Esophagus squamous epithelium (tissue), 5 donors: ENCODE measurements at regions not wholly inside any gene's neighbourhood (a gene's known extent, or its start where the extent isn't known, plus 50 kb on each side); places are given as distances from the start of the nearest gene placed in this dataset.

ENCODE experiments used
- DNase-seq: peaks from one replicate; lab custom pipeline; 2025; lab: John Stamatoyannopoulos, UW
- H3K27ac ChIP-seq, 4 donors: fragments of 200-600 bp; sonication (generic); one replicate each; pipeline ENCODE4 v1.5.1; 2016 to 2019; ENCODE audit warnings: mild to moderate bottlenecking in 1 of 4
- H3K27me3 ChIP-seq, 4 donors: fragments of 200-600 bp; sonication (generic); 1 replicate in 3 of 4; 2 replicates in 1 of 4; pipeline versions ENCODE4 v1.5.1 to v1.6.0; 2017 to 2021; ENCODE audit warnings: antibody characterized with exemption in 1 of 4
- H3K36me3 ChIP-seq, 3 donors: fragments of 200-600 bp; sonication (generic); one replicate each; pipeline ENCODE4 v1.5.1; 2016 to 2019
- H3K4me1 ChIP-seq, 3 donors: fragments of 200-600 bp; sonication (generic); one replicate each; pipeline ENCODE4 v1.5.1; 2017 to 2019
- H3K4me3 ChIP-seq, 4 donors: fragments of 200-600 bp; sonication (generic); 1 replicate in 3 of 4; 2 replicates in 1 of 4; pipeline ENCODE4 v1.5.1; 2016 to 2019; ENCODE audit warnings: mild to moderate bottlenecking in 2 of 4, moderate library complexity in 1 of 4
- H3K9me3 ChIP-seq, 3 donors: fragments of 200-600 bp; sonication (generic); one replicate each; pipeline ENCODE4 v1.5.1; 2016 to 2019
- CTCF ChIP-seq, 6 experiments: fragments of 450-650 bp in 4 of 6; fragments of 200-600 bp in 2 of 6; sonication (generic) in 2 of 6; IDR thresholded peaks; one replicate each; pipeline ENCODE4 v1.5.1; 2016 to 2019; ENCODE audit warnings: antibody characterized with exemption in 6 of 6, mild to moderate bottlenecking in 4 of 6, moderate library complexity in 4 of 6
- POLR2A ChIP-seq, 4 donors: fragments of 450-650 bp; IDR thresholded peaks; one replicate each; pipeline ENCODE4 v1.6.1; 2017; ENCODE audit warnings: antibody characterized with exemption in 4 of 4, mild to moderate bottlenecking in 4 of 4, moderate library complexity in 3 of 4
- WGBS, 2 donors: methylation state at CpG; one replicate each; pipeline ENCODE4 v1.1.5; 2018; 5-methylcytosine and 5-hydroxymethylcytosine counted together
- intact Hi-C: fragments of 100-400 bp; cut with DNase I; formaldehyde crosslinking; loops from one replicate; pipeline ENCODE4 v1.15.0; 2022
- donor health status: DM: yes; HTN: yes; CAD: no.

GRCh38 chr13:44106266-44107152, 226.8 kb downstream of the LACC1 start:
- H3K36me3 ChIP-seq: no peaks in the 10 kb centered on the region
- no peak for DNase-seq
- no peaks in the 10 kb centered on the region for H3K9me3 ChIP-seq
- no peak for TF ChIP-seq CTCF (IDR thresholded peaks at IDR 0.05)
- no peak for TF ChIP-seq POLR2A (IDR thresholded peaks at IDR 0.05)
- intact Hi-C loops: no loop called here
- H3K27me3 ChIP-seq: no peaks in the 10 kb centered on the region
- H3K4me3 ChIP-seq: no peak overlapping the region
- 46 to 61% methylated on average over 5 of the region's 6 CpGs for WGBS, 2 donors
- H3K27ac ChIP-seq: peak overlapping the region in 2 of 4 donors; percentile 2 to 37
- peaks cover 0 to 40% (median 23%) of the 10 kb centered on the region in 3 donors for H3K4me1 ChIP-seq

GRCh38 chr13:44107357-44108121, 227.8 kb downstream of the LACC1 start:
- DNase-seq: no peak
- Histone ChIP-seq H3K4me3 (no peak overlapping the region), H3K9me3 (no peaks in the 10 kb centered on the region), H3K27me3 (no peaks in the 10 kb centered on the region), H3K4me1 (peaks cover 0 to 40% (median 23%) of the 10 kb centered on the region in 3 donors), H3K36me3 (no peaks in the 10 kb centered on the region), H3K27ac (peak overlapping the region in 2 of 4 donors; percentile 4 to 36)
- no peak for TF ChIP-seq POLR2A (IDR thresholded peaks at IDR 0.05)
- TF ChIP-seq CTCF (IDR thresholded peaks at IDR 0.05): no peak
- WGBS, 2 donors: 55 to 75% methylated on average over 5 to 10 of the region's 10 CpGs
- intact Hi-C loops: no loop called here

GRCh38 chr13:44108331-44108858, 228.7 kb downstream of the LACC1 start:
- intact Hi-C loops: no loop called here
- peaks cover 0 to 40% (median 23%) of the 10 kb centered on the region in 3 donors for H3K4me1 ChIP-seq
- H3K27ac ChIP-seq: peak overlapping the region in 2 of 4 donors; percentile 4 to 36
- no peaks in the 10 kb centered on the region for H3K9me3 ChIP-seq
- 34 to 52% methylated on average over 2 of the region's 2 CpGs for WGBS, 2 donors
- no peak for TF ChIP-seq CTCF (IDR thresholded peaks at IDR 0.05)
- TF ChIP-seq POLR2A (IDR thresholded peaks at IDR 0.05): no peak
- H3K27me3 ChIP-seq: no peaks in the 10 kb centered on the region
- no peak overlapping the region for H3K4me3 ChIP-seq
- DNase-seq: no peak
- H3K36me3 ChIP-seq: no peaks in the 10 kb centered on the region

- DNase-seq: no peak
- intact Hi-C loops: no loop called here
- peaks cover 0 to 30% (median 23%) of the 10 kb centered on the region in 3 donors for H3K4me1 ChIP-seq
- TF ChIP-seq CTCF (IDR thresholded peaks at IDR 0.05) (no peak), POLR2A (IDR thresholded peaks at IDR 0.05) (no peak)
- no peak overlapping the region for H3K27ac ChIP-seq
- 64 to 66% methylated on average over 7 of the region's 7 CpGs for WGBS, 2 donors
- no peaks in the 10 kb centered on the region for H3K27me3 ChIP-seq
- H3K4me3 ChIP-seq: no peak overlapping the region
- H3K36me3 ChIP-seq: no peaks in the 10 kb centered on the region
- H3K9me3 ChIP-seq: no peaks in the 10 kb centered on the region
These were observed 230.5 kb downstream of the LACC1 start for GRCh38 chr13:44110091-44110621.
